Endothelial cell of umbilical vein (primary cell): ENCODE measurements at regions not wholly inside any gene's neighbourhood (a gene's known extent, or its start where the extent isn't known, plus 50 kb on each side); places are given as distances from the start of the nearest gene placed in this dataset.

Source experiments
- BruUV-seq: library from RNA; stranded (reverse); fragments of 400-500 nt; replicated peaks from 2 replicates; lab custom pipeline; 2021; lab: Mats Ljungman, UMichigan
- CTCF ChIA-PET: fragments of 300-600, 350-600 bp; sonication (Branson Sonifier 250); formaldehyde crosslinking; loops from one replicate; lab custom pipeline; 2021; ENCODE audit warnings: antibody characterized with exemption, inconsistent platforms; lab: Charles Lee
- POLR2A ChIA-PET: fragments of 300-600, 350-600 bp; sonication (Branson Sonifier 250); formaldehyde crosslinking; loops from one replicate; lab custom pipeline; 2021; ENCODE audit warnings: antibody characterized with exemption, inconsistent platforms; lab: Charles Lee
- DNase-seq: peaks from one replicate; pipeline ENCODE4 v3.0.0-alpha.2; 2011; ENCODE audit warnings: low read depth, low spot score
- FAIRE-seq: peaks from 2 replicates; lab custom pipeline; 2011; peaks lifted over from hg19 to GRCh38; lab: Jason Lieb, UNC
- H2AFZ ChIP-seq: 2 replicates; pipeline ENCODE4 v1.6.0; 2012; ENCODE audit warnings: low read depth, low read length, control low read depth, inconsistent platforms
- H3K27ac ChIP-seq: 2 replicates; pipeline ENCODE4 v1.5.1; 2011; ENCODE audit warnings: low read depth, mild to moderate bottlenecking, control low read depth, low read length, moderate library complexity; ENCODE audit not compliant: insufficient read depth
- H3K27me3 ChIP-seq, 2 experiments: 2 replicates each; pipeline versions ENCODE4 v1.6.0 to v1.6.1; 2011; ENCODE audit warnings: low read length in 2 of 2, mixed read lengths in 1 of 2; ENCODE audit not compliant: control insufficient read depth in 2 of 2, insufficient read depth in 2 of 2
- H3K36me3 ChIP-seq, 2 experiments: 2 replicates in 1 of 2; 3 replicates in 1 of 2; pipeline ENCODE4 v1.5.1; 2011; ENCODE audit warnings: low read length in 2 of 2, mild to moderate bottlenecking in 1 of 2, moderate library complexity in 1 of 2; ENCODE audit not compliant: control insufficient read depth in 2 of 2, insufficient read depth in 2 of 2; ENCODE audit errors: extremely low read depth in 1 of 2
- H3K4me1 ChIP-seq: 3 replicates; pipeline ENCODE4 v1.5.1; 2011; ENCODE audit warnings: mild to moderate bottlenecking, low read length; ENCODE audit not compliant: control insufficient read depth, insufficient read depth; ENCODE audit errors: extremely low read depth
- H3K4me2 ChIP-seq: 2 replicates; pipeline ENCODE4 v1.6.1; 2011; ENCODE audit warnings: low read length, control low read depth, mixed read lengths; ENCODE audit not compliant: insufficient read depth
- H3K4me3 ChIP-seq, 3 experiments: fragments of 200-600 bp in 1 of 3; sonication (generic), shearing (Covaris generic) in 1 of 3; replicated peaks in 1 of 3; 2 replicates each; pipeline ENCODE4 v1.5.1; 2011 to 2016; ENCODE audit warnings: control low read depth in 3 of 3, low read length in 3 of 3, mild to moderate bottlenecking in 2 of 3, inconsistent platforms in 1 of 3, low read depth in 1 of 3, moderate library complexity in 1 of 3; ENCODE audit not compliant: insufficient read depth in 1 of 3
- H3K79me2 ChIP-seq: 2 replicates; pipeline ENCODE4 v1.6.0; 2012; ENCODE audit warnings: low read length, inconsistent platforms; ENCODE audit not compliant: control insufficient read depth, insufficient read depth
- H3K9ac ChIP-seq: replicated peaks from 2 replicates; pipeline ENCODE3; 2011; ENCODE audit warnings: low read length, control low read depth; ENCODE audit not compliant: insufficient read depth; ENCODE audit errors: extremely low read depth
- H3K9me1 ChIP-seq: replicated peaks from 3 replicates; pipeline ENCODE4 v1.6.0; 2011; ENCODE audit warnings: mild to moderate bottlenecking, low read length; ENCODE audit not compliant: control insufficient read depth, insufficient read depth; ENCODE audit errors: extremely low read depth
- H3K9me3 ChIP-seq: replicated peaks from 2 replicates; pipeline ENCODE4 v1.5.1; 2012; ENCODE audit warnings: low read length, inconsistent platforms; ENCODE audit not compliant: control insufficient read depth, insufficient read depth
- H4K20me1 ChIP-seq: replicated peaks from 2 replicates; pipeline ENCODE3; 2011; ENCODE audit warnings: mild to moderate bottlenecking, low read length; ENCODE audit not compliant: control insufficient read depth, insufficient read depth; ENCODE audit errors: extremely low read depth
- CTCF ChIP-seq, 2 donors: IDR thresholded peaks; 1 replicate in 1 of 2; 2 replicates in 1 of 2; pipeline ENCODE4 v1.5.1; 2011; ENCODE audit warnings: low read length in 2 of 2, mild to moderate bottlenecking in 2 of 2, moderate library complexity in 2 of 2, control low read depth in 1 of 2, inconsistent platforms in 1 of 2, low read depth in 1 of 2; ENCODE audit not compliant: insufficient read depth in 1 of 2; ENCODE audit errors: extremely low read depth in 1 of 2
- EZH2 ChIP-seq: IDR thresholded peaks from 2 replicates; pipeline ENCODE4 v1.6.1; 2012; ENCODE audit warnings: borderline replicate concordance, low read depth, mild to moderate bottlenecking, moderate library complexity, low read length, inconsistent platforms; ENCODE audit not compliant: severe bottlenecking
- FOS ChIP-seq: IDR thresholded peaks from 2 replicates; pipeline ENCODE4 v1.6.1; 2011; ENCODE audit warnings: mild to moderate bottlenecking, low read length, moderate library complexity, borderline replicate concordance; ENCODE audit not compliant: insufficient read depth
- GATA2 ChIP-seq: IDR thresholded peaks from 2 replicates; pipeline ENCODE4 v1.7.0; 2011; ENCODE audit warnings: low read depth, mild to moderate bottlenecking, moderate library complexity, mixed read lengths, low read length; ENCODE audit not compliant: insufficient read length, insufficient read depth
- JUN ChIP-seq: IDR thresholded peaks from 2 replicates; pipeline ENCODE4 v1.6.1; 2011; ENCODE audit warnings: borderline replicate concordance, low read depth; ENCODE audit not compliant: insufficient read length, insufficient read depth
- MAX ChIP-seq: IDR thresholded peaks from 2 replicates; pipeline ENCODE4 v1.6.1; 2011; ENCODE audit not compliant: insufficient read depth, insufficient read length
- MYC ChIP-seq: IDR thresholded peaks from one replicate; pipeline ENCODE4 v1.6.1; 2011; ENCODE audit warnings: mild to moderate bottlenecking, low read depth, low read length
- POLR2A ChIP-seq: IDR thresholded peaks from 2 replicates; pipeline ENCODE4 v1.6.1; 2012; ENCODE audit warnings: low read depth, mild to moderate bottlenecking, control low read depth, low read length
- POLR2AphosphoS5 ChIP-seq: IDR thresholded peaks from 2 replicates; pipeline ENCODE4 v1.6.1; 2012; ENCODE audit warnings: low read depth, mild to moderate bottlenecking, control low read depth, low read length, moderate library complexity; ENCODE audit not compliant: insufficient read depth
- dilution Hi-C: fragments of 300-500 bp; cut with MboI; formaldehyde crosslinking; loops from one replicate; pipeline ENCODE4 v1.15.0; 2019; ENCODE audit warnings: low sequenced_read_pairs; ENCODE audit not compliant: extremely low pct_ligation_motif_present
- intact Hi-C: fragments of 100-400 bp; cut with micrococcal nuclease; formaldehyde crosslinking; loops from one replicate; pipeline ENCODE4 v1.10.0; 2022

- ChIA-PET CTCF (no interaction called here), POLR2A (no interaction called here)
Measured at GRCh38 chr9:26510137-26510536, 382.5 kb downstream of the CAAP1 start.

More at GRCh38 chr9:26510137-26510536, 382.5 kb downstream of the CAAP1 start:
- no peak overlapping the region for H3K4me2 ChIP-seq
- H3K9me1 ChIP-seq: no peaks in the 10 kb centered on the region
- no peaks in the 10 kb centered on the region for H3K36me3 ChIP-seq
- intact Hi-C loops: no loop called here
- H3K4me1 ChIP-seq: no peaks in the 10 kb centered on the region
- H2AFZ ChIP-seq: no peak overlapping the region
- H3K27me3 ChIP-seq: no peaks in the 10 kb centered on the region
- no peak overlapping the region for H3K4me3 ChIP-seq
- H3K79me2 ChIP-seq: no peaks in the 10 kb centered on the region
- dilution Hi-C loops: no loop called here
- H3K9me3 ChIP-seq: no peaks in the 10 kb centered on the region
- DNase-seq (no peak), FAIRE-seq (no peak)
- no peak for TF ChIP-seq MAX
- no peak for TF ChIP-seq POLR2A
- no peak for TF ChIP-seq CTCF (IDR thresholded peaks at IDR 0.05; ENCODE audit: extremely low read depth in 1 of 2, insufficient read depth in 1 of 2, low read depth in 1 of 2, low read length in 2 of 2)
- TF ChIP-seq EZH2: no peak
- TF ChIP-seq POLR2AphosphoS5: no peak
- TF ChIP-seq GATA2: no peak
- TF ChIP-seq FOS: no peak
- TF ChIP-seq JUN: no peak
- TF ChIP-seq MYC: no peak
- H3K9ac ChIP-seq: no peak overlapping the region
- H4K20me1 ChIP-seq: no peaks in the 10 kb centered on the region
- BruUV-seq: no TSS peak
- H3K27ac ChIP-seq: no peak overlapping the region
